Tibial artery (tissue), 4 donors: ENCODE measurements at regions not wholly inside any gene's neighbourhood (a gene's known extent, or its start where the extent isn't known, plus 50 kb on each side); places are given as distances from the start of the nearest gene placed in this dataset.

ENCODE experiments used
- DNase-seq, 2 donors: peaks; one replicate each; pipeline ENCODE4 v3.0.0-alpha.2; 2019
- H3K27ac ChIP-seq, 2 donors: fragments of 200-600 bp; sonication (generic) in 1 of 2; 1 replicate in 1 of 2; 2 replicates in 1 of 2; pipeline ENCODE4 v1.5.1; 2018 to 2019; ENCODE audit warnings: mild to moderate bottlenecking in 1 of 2
- H3K27me3 ChIP-seq, 2 donors: fragments of 200-600 bp; sonication (generic) in 1 of 2; one replicate each; pipeline versions ENCODE4 v1.5.1 to v1.6.0; 2016 to 2019
- H3K36me3 ChIP-seq, 3 donors: fragments of 200-600 bp; sonication (generic) in 2 of 3; one replicate each; pipeline ENCODE4 v1.5.1; 2016 to 2019; ENCODE audit warnings: mild to moderate bottlenecking in 2 of 3
- H3K4me1 ChIP-seq, 4 donors: fragments of 200-600 bp; sonication (generic) in 2 of 4; 1 replicate in 3 of 4; 2 replicates in 1 of 4; pipeline ENCODE4 v1.5.1; 2016 to 2019
- H3K4me3 ChIP-seq, 2 donors: fragments of 200-600 bp; sonication (generic) in 1 of 2; 1 replicate in 1 of 2; 2 replicates in 1 of 2; pipeline ENCODE4 v1.5.1; 2018 to 2019; ENCODE audit warnings: mild to moderate bottlenecking in 2 of 2
- H3K9me3 ChIP-seq, 3 donors: fragments of 200-600 bp; sonication (generic) in 1 of 3; one replicate each; pipeline ENCODE4 v1.5.1; 2016 to 2019
- CTCF ChIP-seq, 2 experiments: fragments of 200-600 bp in 1 of 2; fragments of 450-650 bp in 1 of 2; IDR thresholded peaks; one replicate each; pipeline ENCODE4 v1.5.1; 2017 to 2019; ENCODE audit warnings: antibody characterized with exemption in 2 of 2, mild to moderate bottlenecking in 1 of 2, moderate library complexity in 1 of 2
- intact Hi-C: fragments of 100-400 bp; cut with DNase I; formaldehyde crosslinking; loops from one replicate; pipeline ENCODE4 v1.15.0; 2023; ENCODE audit warnings: low total_unique reads

GRCh38 chr20:60867589-60867988, 384.5 kb upstream of the CDH4 start:
- intact Hi-C loops, result no loop called here
- no peaks in the 10 kb centered on the region for H3K9me3 ChIP-seq
- H3K36me3 ChIP-seq, result no peaks in the 10 kb centered on the region
- H3K4me3 ChIP-seq, result no peak overlapping the region
- TF ChIP-seq CTCF (IDR thresholded peaks at IDR 0.05), result no peak
- H3K4me1 ChIP-seq, result no peaks in the 10 kb centered on the region
- peaks cover 0 to 4% of the 10 kb centered on the region in 2 donors for H3K27me3 ChIP-seq
- no peak overlapping the region for H3K27ac ChIP-seq
- DNase-seq, result no peak

- H3K4me1 ChIP-seq, result no peaks in the 10 kb centered on the region
- H3K27me3 ChIP-seq, result peaks cover 0 to 4% of the 10 kb centered on the region in 2 donors
- no peak overlapping the region for H3K4me3 ChIP-seq
- no peak for TF ChIP-seq CTCF (IDR thresholded peaks at IDR 0.05)
- no peak overlapping the region for H3K27ac ChIP-seq
- H3K9me3 ChIP-seq, result no peaks in the 10 kb centered on the region
- H3K36me3 ChIP-seq, result no peaks in the 10 kb centered on the region
- intact Hi-C loops, result no loop called here
- DNase-seq, result no peak
Observed at GRCh38 chr20:60868316-60868891, 383.7 kb upstream of the CDH4 start.

GRCh38 chr20:60869087-60869486, 383.0 kb upstream of the CDH4 start:
- no peak for DNase-seq
- H3K4me3 ChIP-seq, result no peak overlapping the region
- no peak overlapping the region for H3K27ac ChIP-seq
- no peaks in the 10 kb centered on the region for H3K9me3 ChIP-seq
- peaks cover 0 to 4% of the 10 kb centered on the region in 2 donors for H3K27me3 ChIP-seq
- H3K4me1 ChIP-seq, result no peaks in the 10 kb centered on the region
- TF ChIP-seq CTCF (IDR thresholded peaks at IDR 0.05), result no peak
- H3K36me3 ChIP-seq, result no peaks in the 10 kb centered on the region
- intact Hi-C loops, result no loop called here

- DNase-seq, result no peak
- Histone ChIP-seq H3K4me1 (no peaks in the 10 kb centered on the region), H3K9me3 (no peaks in the 10 kb centered on the region), H3K36me3 (no peaks in the 10 kb centered on the region), H3K27me3 (peaks cover 0 to 4% of the 10 kb centered on the region in 2 donors), H3K4me3 (no peak overlapping the region), H3K27ac (no peak overlapping the region)
- TF ChIP-seq CTCF (IDR thresholded peaks at IDR 0.05), result no peak
- intact Hi-C loops, result no loop called here
Observed at GRCh38 chr20:60869625-60870024, 382.4 kb upstream of the CDH4 start.

- no peaks in the 10 kb centered on the region for H3K36me3 ChIP-seq
- DNase-seq, result no peak
- H3K4me3 ChIP-seq, result no peak overlapping the region
- TF ChIP-seq CTCF (IDR thresholded peaks at IDR 0.05), result no peak
- peaks cover 0 to 4% of the 10 kb centered on the region in 2 donors for H3K27me3 ChIP-seq
- intact Hi-C loops, result no loop called here
- no peak overlapping the region for H3K27ac ChIP-seq
- no peaks in the 10 kb centered on the region for H3K9me3 ChIP-seq
- H3K4me1 ChIP-seq, result no peaks in the 10 kb centered on the region
Observed at GRCh38 chr20:60870040-60870439, 382.0 kb upstream of the CDH4 start.

GRCh38 chr20:60872224-60872623, 379.8 kb upstream of the CDH4 start:
- Histone ChIP-seq H3K4me1 (no peaks in the 10 kb centered on the region), H3K4me3 (no peak overlapping the region), H3K27me3 (peaks cover 0 to 4% of the 10 kb centered on the region in 2 donors), H3K27ac (no peak overlapping the region), H3K36me3 (no peaks in the 10 kb centered on the region), H3K9me3 (no peaks in the 10 kb centered on the region)
- no peak for TF ChIP-seq CTCF (IDR thresholded peaks at IDR 0.05)
- intact Hi-C loops, result no loop called here
- DNase-seq, result no peak
